GM18868 (cell line): ENCODE measurements at regions not wholly inside any gene's neighbourhood (a gene's known extent, or its start where the extent isn't known, plus 50 kb on each side); places are given as distances from the start of the nearest gene placed in this dataset.

Experiments used
- ATAC-seq: cut with Tn5 transposase; IDR thresholded peaks from one replicate; pipeline ENCODE4 v1.9.1; 2021; ENCODE audit warnings: mild to moderate bottlenecking, moderate library complexity; ENCODE audit not compliant: unreplicated experiment

DNA sequence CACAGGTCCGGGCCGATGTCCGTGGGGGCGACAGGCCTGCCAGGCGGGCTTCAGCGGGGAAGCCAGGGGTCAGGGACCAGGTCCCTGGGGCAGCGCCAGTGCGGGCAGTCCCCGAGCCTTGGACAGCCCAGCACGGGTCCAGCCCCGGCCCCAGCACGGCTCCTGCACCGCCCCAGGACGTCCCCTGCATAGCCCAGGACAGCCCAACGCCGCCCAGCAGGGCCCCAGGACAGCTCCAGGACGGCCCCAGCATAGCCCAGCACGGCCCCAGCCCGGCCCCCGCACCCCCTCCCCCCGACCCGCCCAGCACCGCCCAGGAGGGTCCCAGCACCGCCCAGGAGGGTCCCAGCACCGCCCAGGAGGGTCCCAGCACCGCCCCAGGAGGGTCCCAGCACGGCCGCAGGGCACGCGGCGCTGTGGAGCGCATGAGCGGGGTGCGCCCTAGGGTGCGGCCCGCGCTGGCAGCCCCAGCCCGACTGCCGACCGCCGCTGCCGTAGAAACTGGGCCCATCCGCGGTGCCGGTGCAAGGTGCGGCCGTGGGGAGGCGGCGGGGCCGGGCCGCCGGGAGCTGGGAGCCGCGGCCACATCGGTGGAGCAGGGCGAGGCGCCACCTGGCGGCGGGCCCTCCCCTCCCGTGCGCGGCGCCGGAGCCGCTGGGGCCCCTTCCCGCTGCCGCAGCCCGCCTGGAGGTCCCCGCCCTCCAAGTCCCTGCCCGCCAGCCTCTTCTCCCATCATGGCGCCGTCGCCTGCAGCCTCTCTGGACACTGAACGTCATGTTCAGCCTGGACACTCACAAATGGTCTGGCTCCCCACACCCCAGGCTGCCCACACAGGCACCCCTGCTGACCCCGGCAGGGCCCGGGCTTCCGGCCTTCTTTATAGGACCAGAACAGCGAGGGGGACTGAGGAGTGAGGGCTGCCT is 106.8 kb upstream of the NKX1-1 start:
- ATAC-seq: no peak

DNA sequence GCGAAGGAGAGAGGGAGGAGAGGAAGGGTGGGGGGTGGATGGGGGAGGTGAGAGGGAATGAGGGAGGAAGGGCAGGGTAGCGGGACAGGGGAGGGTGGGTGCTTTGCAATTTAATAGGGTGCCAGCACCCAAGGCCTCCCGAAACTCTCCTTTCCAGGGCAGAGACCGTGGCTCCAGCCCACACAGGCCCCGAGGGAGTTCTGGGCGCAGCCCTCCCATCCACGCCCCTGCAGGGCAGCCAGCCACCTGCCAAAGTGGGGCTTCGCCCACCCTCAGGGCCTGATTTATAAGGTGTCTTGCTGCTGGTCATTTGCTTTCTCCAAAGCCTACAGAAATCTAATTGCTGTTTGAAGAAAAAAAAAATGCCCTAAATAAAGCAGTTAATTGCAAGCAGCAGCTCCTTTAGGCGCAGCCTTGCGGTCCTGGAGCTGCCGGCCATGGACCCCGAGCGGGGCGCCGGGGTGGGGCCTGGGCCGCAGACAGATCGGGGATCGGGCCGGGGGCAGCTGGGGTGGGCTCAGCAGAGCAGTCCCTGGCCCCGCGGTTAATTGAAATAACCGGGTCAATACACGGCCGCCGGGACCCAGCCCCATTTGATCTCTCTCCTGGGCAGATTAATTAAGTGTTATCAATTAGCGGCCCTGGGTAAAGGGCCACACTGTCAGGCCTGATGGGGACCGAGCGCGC is 106.0 kb upstream of the NKX1-1 start:
- no peak for ATAC-seq

DNA sequence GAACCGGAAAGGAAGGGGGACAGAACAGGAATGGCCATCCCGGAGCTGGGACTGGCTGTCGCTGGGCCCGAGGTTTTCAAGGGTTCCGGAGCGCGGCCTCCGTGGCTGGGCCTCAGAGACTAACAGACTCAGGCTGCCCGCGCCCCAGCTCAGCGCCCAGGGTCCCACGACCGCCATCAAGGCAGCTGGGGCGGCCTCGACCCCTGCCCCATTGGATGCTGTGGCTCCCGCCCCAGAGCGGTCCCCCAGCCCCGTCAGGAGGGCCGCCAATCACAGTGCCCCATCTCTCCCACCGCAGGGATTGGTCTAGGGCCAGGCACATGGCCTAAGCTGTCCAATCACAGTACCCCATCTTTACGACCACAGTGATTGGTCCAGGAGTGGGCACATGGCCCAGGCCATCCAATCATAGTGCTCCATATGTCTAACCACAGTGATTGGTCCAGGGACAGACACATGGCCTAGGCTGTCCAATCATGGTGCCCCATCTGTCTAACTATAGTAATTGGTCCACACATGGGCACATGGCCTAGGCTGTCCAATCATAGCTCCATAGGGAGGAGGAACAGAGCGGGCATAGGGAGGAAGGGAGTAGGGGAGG is 105.3 kb upstream of the NKX1-1 start:
- no peak for ATAC-seq

DNA sequence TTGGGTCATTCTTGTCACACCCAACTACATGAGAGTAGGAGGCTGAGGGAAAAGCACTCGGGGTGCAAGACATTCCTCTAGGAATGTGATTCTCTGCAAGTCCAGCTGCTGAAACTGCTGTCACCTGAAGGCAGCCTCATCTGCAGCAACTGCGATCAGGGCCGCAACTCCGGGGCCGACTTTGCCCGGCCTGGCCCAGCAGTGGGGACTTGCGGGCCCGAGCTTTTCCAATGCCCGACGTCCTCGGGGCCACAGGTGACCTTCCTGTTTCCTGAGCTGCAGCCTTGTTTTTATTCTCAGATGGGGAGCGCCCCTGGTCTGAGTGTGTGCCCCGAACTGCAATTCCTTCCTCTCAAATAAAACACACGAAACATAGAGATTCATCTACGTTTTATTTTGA is 104.7 kb upstream of the NKX1-1 start:
- ATAC-seq: no peak

DNA sequence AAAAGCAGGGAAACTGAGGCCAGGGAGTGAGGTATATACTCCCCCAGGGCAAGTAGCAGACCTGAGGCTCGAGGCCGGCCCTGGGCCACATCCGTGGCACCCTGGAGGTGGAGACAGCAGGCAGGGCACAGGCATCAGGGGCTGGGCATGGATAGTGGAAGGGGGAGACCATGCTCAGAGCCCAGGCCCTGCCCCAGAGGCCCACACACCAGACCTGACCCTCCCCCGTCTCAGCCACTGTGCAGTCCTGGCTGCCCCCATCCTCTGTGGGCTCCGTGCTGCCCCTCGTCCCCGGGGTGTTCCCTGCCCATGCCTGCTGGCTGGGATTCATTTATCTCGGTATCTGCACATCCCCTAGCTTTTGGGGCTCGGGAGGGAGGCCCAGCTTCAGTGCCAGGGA is 103.1 kb upstream of the NKX1-1 start:
- no peak for ATAC-seq

DNA sequence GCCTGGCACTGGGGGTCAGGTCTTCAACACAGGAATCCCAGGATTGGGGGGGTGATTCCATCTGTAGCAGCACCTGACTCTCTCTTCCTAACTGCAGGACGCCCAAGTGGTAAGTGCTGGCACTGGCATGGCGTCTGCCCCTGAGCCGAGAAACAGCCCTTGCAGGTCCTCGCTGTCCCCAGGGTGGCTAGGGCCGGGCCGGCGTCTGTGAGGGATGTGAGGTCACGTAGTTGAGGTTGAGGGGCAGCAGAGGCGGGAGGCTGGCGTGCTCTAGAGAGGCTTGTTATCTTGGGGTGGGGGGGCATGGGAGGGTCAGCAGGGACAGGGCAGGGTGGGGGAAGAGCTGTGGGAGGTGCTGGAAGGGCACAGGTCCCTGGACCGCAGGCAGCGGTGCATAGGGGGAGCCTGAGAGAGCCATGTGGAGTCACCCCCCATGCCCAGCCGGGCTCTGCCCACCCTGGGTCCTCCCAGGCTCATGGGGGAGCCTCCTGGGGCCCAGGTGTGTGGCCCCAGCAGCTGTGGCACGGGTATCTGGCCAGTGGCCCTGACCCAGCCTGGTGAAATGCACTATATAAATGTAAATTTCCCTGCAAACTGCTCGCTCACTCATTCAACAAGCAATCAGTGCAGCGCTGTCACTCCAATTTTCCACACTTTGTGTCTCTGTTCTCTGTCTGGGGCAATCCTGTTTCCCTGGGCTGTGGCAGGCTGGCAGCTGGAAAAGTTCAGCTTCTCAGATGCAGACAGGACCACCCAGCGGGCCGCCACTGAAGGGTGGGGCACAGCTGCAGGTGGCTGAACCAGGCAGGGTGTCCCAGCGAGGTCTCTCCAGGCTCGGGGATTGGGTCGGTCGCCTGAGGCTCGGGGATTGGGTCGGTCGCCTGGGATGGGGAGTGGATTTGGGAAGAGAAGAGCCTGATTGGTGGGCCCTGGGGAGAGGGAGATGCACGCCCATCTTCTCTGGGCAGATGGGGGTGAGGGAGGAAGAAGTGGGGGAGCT is 102.2 kb upstream of the NKX1-1 start:
- no peak for ATAC-seq

DNA sequence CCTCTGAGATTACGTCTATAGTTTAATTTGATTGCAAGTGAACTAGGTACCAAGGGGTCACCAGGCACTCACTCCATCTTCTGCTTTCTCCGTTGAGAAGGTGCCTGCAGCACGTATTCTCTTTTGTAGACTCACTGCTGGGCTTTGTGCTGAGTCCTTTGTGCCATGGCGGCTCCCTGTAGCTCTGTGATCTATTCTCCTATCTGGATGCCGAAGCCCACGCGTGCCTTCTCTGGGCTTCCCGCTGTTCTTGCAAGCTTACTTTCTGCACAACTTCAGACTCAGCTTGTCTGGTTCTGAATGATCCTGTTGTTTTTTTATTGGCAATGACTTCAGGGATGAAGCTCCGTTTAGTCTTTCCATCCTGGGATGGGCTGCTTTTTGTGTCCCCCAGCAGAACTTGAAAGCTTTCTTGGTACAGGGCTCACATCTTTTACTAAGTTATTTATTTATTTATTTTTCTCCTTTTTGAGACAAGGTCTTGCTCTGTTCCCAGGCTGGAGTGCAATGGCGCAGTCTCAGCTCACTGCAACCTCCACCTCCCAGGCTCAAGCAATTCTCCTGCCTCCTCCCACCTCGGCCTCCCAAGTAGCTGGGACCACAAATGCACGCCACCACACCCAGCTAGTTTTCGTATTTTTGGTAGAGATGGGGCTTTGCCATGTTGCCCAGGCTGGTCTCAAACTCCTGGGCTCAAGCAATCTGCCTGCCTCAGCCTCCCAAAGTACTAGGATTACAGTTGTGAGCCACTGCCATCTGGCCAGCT is 100.9 kb upstream of the NKX1-1 start:
- ATAC-seq: no peak

DNA sequence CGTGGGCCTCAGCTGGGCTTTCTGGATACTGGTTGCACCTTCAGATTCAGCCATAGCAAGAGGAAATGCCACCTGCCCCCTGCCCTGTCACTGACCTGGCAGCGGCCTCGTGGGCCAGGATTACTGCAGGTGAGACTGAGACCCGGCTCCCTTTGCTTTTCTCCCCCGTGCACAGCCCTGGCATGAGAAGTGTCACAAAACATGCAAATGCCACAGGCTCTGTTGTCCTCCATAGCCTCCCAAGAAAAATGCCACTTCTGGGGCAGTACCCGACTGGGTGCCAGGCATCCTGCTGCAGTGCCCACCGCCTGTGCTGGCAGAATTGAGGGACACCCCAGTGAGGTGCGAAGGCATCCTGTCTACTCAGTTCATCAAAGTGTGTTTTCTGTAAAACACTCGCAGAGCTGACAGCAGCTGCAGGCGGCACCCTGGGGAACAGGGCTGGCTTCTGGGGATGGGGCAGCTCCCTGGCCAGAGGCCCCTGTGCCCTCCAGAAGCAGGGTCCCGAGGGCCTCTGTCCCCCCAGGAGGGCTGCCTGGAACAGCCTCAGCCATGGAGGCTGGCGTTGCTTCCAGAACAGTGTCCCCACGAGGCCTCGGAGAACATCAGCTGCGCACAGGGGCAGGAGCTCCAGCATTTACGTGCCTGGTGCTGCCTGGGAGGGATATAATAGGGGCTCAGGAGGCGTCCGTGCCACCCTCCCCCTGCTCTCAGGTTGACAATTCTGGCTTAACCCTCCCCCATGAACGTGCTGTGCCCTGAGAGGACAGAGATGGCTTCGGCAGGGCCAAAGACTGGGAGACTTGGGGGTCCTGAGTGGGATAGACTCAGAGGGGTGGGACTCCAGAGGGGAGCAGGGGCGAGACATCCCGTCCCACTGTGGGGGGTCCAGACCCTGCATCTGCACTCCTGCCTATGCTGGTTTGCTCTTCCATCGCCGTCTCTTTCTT is 99.5 kb upstream of the NKX1-1 start:
- no peak for ATAC-seq

DNA sequence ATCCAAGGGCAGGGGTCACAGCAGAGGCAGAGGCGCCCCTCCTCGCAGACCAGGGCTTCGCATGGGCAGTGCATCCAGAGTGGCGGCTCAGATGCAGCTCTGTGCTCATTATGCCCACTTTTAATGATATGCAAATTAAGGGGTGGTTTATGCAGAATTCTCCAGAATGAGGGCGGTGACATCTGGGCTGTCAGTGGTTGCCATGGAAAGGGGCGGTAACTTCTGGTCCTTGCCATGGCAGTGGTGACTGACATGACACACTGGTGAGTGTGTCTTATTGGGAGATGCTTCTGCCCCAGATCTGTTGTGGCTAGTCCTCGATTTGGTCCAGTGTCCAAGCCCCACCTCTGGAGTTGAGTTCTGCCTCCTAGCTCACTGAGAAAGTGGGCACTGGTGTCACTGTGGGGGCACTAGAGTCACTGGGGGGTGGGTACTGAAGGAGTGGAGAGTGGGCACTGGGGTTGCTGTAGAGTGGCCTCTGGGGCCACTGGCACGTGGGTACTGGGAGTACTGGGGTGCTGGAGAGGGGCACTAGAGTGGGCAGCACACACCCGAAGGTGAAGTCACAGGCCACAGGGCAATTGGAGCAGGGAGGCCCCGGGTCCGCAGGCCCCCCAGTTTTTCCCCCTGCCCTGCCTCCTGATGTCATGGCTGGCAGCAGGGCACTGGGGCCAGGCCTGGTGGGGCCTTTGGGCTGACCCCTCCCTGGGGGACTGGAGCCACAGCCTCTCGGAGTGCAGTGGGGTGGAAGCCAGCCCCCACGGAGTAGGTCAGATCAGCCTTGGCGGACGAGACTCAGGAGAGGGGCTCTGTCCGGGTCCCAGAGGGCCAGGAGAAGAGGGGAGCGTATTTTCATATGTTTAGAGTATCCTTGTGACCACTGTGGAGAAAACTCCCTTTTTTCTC is 98.6 kb upstream of the NKX1-1 start:
- no peak for ATAC-seq

DNA sequence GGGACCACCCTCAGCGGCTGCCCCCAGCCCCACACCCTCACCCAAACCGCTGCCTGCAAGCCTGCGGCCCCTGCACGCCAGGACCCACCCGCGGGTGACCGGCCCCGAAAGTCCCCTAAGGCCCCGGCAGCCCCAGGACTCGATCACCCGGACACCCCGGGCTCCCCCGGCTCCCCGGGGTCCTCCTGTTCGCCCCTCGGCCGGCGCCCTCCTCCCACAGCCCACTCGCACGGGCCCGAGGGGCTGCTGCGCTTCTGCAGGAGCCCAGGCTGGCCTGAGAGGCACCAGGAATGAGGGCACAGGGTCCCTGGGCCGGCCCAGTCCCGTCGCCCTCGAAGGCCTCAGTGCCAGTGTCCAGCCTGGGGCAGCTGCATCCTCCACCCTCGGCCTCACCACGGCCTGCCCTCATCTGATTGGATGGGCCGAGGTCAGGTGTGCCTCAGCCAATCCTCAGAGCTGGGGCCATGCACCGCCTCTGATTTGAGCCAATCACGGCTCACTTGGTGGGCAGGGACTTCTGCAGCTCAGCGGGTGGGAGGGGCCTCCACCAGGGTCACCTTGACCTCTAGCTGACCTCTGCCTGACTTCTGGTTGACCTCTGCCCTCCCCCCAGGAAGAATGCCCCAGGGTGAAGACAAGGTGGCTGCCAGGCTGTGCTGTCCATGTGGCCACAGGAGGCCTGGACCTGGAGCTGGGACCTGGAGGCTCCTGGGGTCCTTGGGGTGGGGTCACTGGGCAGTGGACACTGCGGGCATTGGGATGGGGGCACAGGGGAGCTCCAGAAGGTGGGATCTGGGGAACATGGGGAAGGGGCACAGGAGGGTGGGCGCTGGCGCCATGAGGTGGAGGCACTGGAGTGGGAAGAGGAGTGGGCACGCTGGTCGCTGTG is 97.6 kb upstream of the NKX1-1 start:
- no peak for ATAC-seq

DNA sequence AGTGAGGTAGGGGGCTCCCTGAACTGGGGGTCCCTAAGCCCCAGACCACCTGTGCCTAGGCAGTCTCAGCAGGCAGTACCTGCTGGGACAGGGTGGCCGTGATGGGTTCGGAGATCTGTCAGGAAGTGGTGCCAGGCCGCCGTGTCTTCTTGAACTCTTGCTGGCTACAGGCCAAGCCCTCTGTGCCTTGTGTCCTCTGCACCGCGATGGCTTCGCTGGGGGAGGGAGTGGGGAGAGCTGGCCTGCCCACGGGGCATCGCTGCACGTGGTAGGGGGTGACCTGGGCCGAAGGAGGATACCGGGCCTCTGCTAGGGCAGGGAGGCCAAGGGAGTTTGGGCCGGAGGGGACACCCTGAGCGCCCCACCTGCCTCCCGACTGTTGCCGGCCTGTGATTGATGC is 96.7 kb upstream of the NKX1-1 start:
- ATAC-seq: no peak

DNA sequence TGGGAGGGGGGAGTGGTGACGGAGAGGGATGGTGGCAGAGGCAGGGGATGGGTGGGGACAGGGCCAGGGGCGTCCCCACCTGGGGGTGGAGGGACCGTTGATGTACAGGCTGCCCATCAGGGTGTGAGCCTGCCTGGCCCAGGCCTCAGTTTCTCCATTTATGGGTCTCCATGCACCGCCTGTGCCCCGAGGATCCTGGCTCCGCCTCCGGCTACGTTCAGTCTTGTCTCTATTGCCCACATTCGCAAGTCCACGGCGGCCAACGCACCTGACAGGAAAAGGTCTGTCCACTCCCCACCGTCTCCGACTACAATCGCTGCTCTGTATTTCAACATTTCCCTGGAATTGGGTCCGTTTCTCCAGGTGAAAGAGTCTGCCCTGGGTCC is 96.3 kb upstream of the NKX1-1 start:
- ATAC-seq: no peak

DNA sequence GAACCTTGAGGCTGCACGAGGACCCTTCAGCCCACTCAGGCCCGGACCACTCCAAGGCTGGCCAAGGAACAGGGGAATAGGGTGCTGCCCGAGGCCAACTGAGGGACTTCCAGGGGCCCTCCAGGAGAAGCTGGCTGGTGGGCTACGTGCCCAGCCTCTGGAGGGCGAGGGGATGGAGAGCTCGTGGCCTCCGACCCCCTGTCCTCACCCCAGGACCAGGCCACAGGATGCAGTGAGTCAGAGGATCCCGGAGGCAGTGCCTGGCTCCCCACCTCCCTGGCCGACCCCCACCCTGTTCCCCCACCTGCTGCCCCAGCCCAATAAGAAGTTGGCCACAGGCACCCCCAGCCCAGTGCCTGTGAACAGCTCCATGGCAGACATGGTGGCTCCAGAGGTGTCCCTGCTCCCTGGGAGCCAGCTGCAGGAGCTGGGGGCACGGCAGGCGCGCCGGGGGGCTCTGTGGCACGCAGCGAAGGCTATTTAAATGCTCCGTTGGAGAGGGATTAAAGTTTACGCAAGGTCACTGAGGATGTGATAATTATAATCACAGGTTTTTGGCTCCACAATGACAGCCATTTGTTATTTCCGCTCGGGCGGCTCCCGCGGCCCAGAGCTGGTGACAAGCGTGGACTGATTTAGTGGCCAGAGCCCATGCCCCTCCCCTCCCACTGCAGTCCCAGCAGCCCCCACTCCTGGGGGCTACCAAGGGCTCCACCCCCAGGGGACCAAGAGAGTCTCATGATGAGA is 95.7 kb upstream of the NKX1-1 start:
- no peak for ATAC-seq

DNA sequence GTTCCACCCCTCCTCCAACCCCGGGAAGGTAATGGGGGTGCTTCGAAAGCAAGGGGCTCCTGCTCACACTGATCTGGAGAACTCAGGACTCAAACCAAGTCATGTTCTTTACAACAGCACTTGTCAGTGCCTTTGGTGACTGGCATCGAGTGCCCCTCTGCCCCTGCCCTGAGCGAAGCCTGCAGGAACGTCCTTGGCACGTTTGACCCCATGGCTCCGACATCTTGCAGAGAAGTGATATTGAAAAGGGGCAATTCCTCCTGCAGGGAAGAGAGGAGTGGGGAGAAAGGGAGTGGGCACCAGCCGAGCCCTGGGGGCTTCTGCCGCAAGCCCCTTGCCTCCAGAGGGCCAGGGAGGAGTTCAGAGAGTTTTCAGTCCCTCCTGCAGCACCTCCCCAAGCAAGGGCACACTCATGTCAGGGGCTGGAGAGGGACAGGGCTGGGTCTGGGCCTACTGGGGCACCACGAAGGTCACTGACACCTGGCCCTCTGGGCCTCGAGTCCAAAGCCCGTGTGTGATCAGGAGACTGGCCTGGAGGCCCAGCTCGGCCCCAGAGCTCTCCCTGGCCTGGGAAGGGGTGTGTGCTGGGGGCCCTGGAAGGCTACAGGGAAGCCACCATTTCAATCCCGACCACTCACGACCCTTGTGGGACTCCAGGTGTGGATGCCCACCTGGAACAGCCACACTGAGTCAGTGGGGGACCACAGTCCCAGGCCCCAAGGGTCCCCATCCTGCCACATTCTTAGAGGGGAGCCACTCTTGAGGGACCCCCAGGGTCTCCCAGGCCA is 94.9 kb upstream of the NKX1-1 start:
- no peak for ATAC-seq

DNA sequence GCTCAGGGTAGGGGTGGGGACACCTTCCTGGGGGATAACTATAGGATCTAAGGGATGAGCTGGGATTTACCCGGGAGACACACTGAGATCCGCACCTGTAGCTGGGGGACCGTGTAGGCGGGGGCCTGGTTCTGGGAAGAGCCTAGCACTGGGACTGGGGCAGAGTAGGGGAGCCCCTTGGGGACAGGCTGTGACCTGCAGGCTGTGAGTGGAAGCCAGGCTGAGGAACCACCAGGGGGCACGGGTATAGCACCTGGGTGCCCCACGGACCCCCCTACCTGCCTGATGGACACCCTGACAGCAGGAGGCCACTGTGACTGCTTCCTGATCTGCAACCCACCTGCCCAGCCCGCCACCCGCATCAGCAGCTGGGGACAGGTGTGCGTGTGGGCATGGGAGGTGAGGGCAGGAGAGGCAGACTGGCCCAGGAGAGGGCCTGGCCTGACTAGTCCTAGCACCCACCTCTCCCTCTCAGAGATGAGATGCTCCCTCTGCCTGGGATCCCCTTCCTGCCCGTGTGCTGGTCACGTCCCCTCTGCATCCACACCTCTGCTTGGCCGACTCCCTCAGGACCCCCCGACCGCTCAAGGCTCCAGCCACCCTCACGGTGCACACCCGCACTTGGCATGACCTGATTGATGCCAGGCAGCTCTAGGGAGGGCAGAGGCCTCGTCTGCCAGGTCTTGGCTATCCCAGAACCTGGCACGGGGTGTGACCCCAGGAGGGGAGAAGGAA is 94.2 kb upstream of the NKX1-1 start:
- no peak for ATAC-seq
